Common myeloid progenitor, CD34-positive (primary cell): ENCODE measurements at regions not wholly inside any gene's neighbourhood (a gene's known extent, or its start where the extent isn't known, plus 50 kb on each side); places are given as distances from the start of the nearest gene placed in this dataset.
A peak's percentile ranks its signal among the peaks of the same experiment; 100 is the strongest.

Source experiments
- CTCF ChIA-PET: fragments of 350-600 bp; sonication (Branson Sonifier 250); formaldehyde crosslinking; loops from one replicate; lab custom pipeline; 2021; ENCODE audit warnings: antibody characterized with exemption; lab: Charles Lee
- POLR2A ChIA-PET: fragments of 350-600 bp; sonication (Branson Sonifier 250); formaldehyde crosslinking; loops from one replicate; lab custom pipeline; 2021; ENCODE audit warnings: antibody characterized with exemption; lab: Charles Lee
- DNase-seq, 3 donors: peaks; one replicate each; pipeline versions ENCODE4 v3.0.0 to v3.0.0-alpha.2; 2013
- H3K27ac ChIP-seq, 2 experiments: 1 replicate in 1 of 2; 2 replicates in 1 of 2; pipeline ENCODE4 v1.7.0; 2013; ENCODE audit warnings: inconsistent platforms in 2 of 2, low read length in 2 of 2, mild to moderate bottlenecking in 2 of 2, low read depth in 1 of 2, moderate library complexity in 1 of 2; ENCODE audit not compliant: severe bottlenecking in 2 of 2, insufficient read depth in 1 of 2, poor library complexity in 1 of 2
- H3K27me3 ChIP-seq, 5 experiments: replicated peaks in 2 of 5; 1 replicate in 3 of 5; 2 replicates in 2 of 5; pipeline versions ENCODE4 v1.6.1 to v1.7.0; 2013; ENCODE audit warnings: low read length in 4 of 5, mild to moderate bottlenecking in 2 of 5, moderate library complexity in 2 of 5, inconsistent platforms in 1 of 5; ENCODE audit not compliant: insufficient read depth in 5 of 5, control insufficient read depth in 4 of 5
- H3K36me3 ChIP-seq, 4 experiments: 1 replicate in 2 of 4; 2 replicates in 2 of 4; pipeline versions ENCODE4 v1.6.1 to v1.7.0; 2013; ENCODE audit warnings: low read length in 3 of 4, control low read depth in 1 of 4, mild to moderate bottlenecking in 1 of 4; ENCODE audit not compliant: control insufficient read depth in 4 of 4, insufficient read depth in 4 of 4
- H3K4me1 ChIP-seq, 4 experiments: 1 replicate in 3 of 4; 2 replicates in 1 of 4; pipeline versions ENCODE4 v1.6.1 to v1.7.1; 2013; ENCODE audit warnings: low read length in 3 of 4, mild to moderate bottlenecking in 3 of 4, control low read depth in 1 of 4, inconsistent platforms in 1 of 4, moderate library complexity in 1 of 4; ENCODE audit not compliant: control insufficient read depth in 4 of 4, insufficient read depth in 4 of 4; ENCODE audit errors: control extremely low read depth in 1 of 4
- H3K4me3 ChIP-seq, 7 experiments: 1 replicate in 4 of 7; 2 replicates in 3 of 7; pipeline versions ENCODE4 v1.5.1 to v1.7.0; 2013; ENCODE audit warnings: mild to moderate bottlenecking in 7 of 7, low read length in 6 of 7, moderate library complexity in 6 of 7, inconsistent platforms in 2 of 7, low read depth in 2 of 7, control low read depth in 1 of 7; ENCODE audit not compliant: insufficient read depth in 4 of 7, control insufficient read depth in 1 of 7; ENCODE audit errors: extremely low read depth in 1 of 7
- H3K9me3 ChIP-seq, 5 experiments: 1 replicate in 4 of 5; 2 replicates in 1 of 5; pipeline versions ENCODE4 v1.6.1 to v1.7.1; 2013; ENCODE audit warnings: low read length in 4 of 5, mild to moderate bottlenecking in 2 of 5, inconsistent platforms in 1 of 5, low read depth in 1 of 5, moderate library complexity in 1 of 5; ENCODE audit not compliant: control insufficient read depth in 4 of 5, insufficient read depth in 2 of 5; ENCODE audit errors: control extremely low read depth in 1 of 5
- WGBS: methylation state at CpG from one replicate; pipeline ENCODE4 v1.1.5; 2013; ENCODE audit not compliant: insufficient coverage; 5-methylcytosine and 5-hydroxymethylcytosine counted together

- WGBS: 82% methylated on average over 1 of the region's 1 CpG
- no peaks in the 10 kb centered on the region for H3K4me1 ChIP-seq
- no peak for DNase-seq
- POLR2A ChIA-PET: interaction anchor here (0.6 kb wide), 1 partner anchor 16 kb away, joined by 3 read pairs; no protein-coding TSS in a partner anchor
- peaks cover 0 to 6% (median 2%) of the 10 kb centered on the region in 5 experiments for H3K27me3 ChIP-seq
- no peak overlapping the region for H3K27ac ChIP-seq
- CTCF ChIA-PET: no interaction called here
- no peak overlapping the region for H3K4me3 ChIP-seq
- peaks cover 0 to 2% (median 0%) of the 10 kb centered on the region in 5 experiments for H3K9me3 ChIP-seq
- no peaks in the 10 kb centered on the region for H3K36me3 ChIP-seq
These were observed 400.7 kb downstream of the MN1 start for GRCh38 chr22:27400811-27401210.

DNA sequence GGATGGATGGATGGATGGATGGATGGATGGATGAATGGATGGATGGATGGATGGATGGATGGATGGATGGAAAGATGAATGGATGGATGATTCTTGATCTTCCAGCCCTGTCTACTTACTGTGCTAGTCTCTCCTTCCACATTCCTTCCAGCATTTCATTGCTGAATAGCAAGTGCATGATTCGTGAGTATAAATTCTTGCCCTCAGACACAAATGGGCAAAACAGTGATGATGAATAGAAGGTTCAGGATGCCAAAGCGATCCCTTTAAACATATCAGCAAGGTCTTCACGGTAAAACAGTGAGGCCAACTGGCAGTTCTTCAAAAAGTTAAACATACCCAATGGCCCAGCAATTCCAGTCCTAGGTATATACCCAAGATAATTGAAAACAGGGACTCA is 400.2 kb downstream of the MN1 start:
- no peak for DNase-seq
- Histone ChIP-seq H3K9me3 (peaks cover 0 to 2% (median 0%) of the 10 kb centered on the region in 5 experiments), H3K27me3 (peaks cover 0 to 6% (median 2%) of the 10 kb centered on the region in 5 experiments), H3K4me1 (no peaks in the 10 kb centered on the region), H3K4me3 (no peak overlapping the region), H3K27ac (no peak overlapping the region), H3K36me3 (no peaks in the 10 kb centered on the region)
- CTCF ChIA-PET: no interaction called here
- POLR2A ChIA-PET: interaction anchor here (0.6 kb wide), 1 partner anchor 16 kb away, joined by 3 read pairs; no protein-coding TSS in a partner anchor
- WGBS: 80% methylated on average over 1 of the region's 3 CpGs

DNA sequence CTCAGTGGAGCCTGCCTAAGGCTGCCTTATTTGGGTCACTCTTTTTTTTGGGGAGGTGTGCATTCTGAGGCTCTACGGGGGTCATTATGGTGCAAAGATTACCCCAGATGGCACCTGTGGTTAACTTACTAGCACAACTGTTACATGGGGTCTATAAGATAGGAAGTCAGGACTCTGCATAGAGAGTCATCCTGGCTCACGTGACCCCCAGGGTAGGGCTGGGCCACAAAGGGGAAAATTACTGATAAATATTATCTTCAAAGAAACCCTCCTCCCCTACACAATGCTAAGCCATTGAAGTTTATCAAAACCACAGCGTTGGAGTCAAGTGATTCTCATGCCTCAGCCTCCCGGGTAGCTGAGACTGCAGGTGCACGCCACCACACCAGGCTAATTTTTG is 397.1 kb downstream of the MN1 start:
- ChIA-PET CTCF (interaction anchor here (1.3 to 3.4 kb wide), 3 partner anchors 14 to 401 kb away, joined by 3 to 20 read pairs (median 5); no protein-coding TSS in a partner anchor), POLR2A (no interaction called here)
- peaks cover 0 to 2% (median 0%) of the 10 kb centered on the region in 5 experiments for H3K27me3 ChIP-seq
- no peaks in the 10 kb centered on the region for H3K36me3 ChIP-seq
- 100% methylated on average over 3 of the region's 5 CpGs for WGBS
- peaks cover 0 to 2% (median 0%) of the 10 kb centered on the region in 5 experiments for H3K9me3 ChIP-seq
- no peak overlapping the region for H3K27ac ChIP-seq
- DNase-seq: peak in 2 of 3 donors; percentile 23 to 45
- peaks cover 0 to 5% (median 1%) of the 10 kb centered on the region in 4 experiments for H3K4me1 ChIP-seq
- H3K4me3 ChIP-seq: no peak overlapping the region

GRCh38 chr22:27405672-27406388 is 395.7 kb downstream of the MN1 start:
- POLR2A ChIA-PET: no interaction called here
- no peaks in the 10 kb centered on the region for H3K9me3 ChIP-seq
- peaks cover 0 to 5% (median 1%) of the 10 kb centered on the region in 4 experiments for H3K4me1 ChIP-seq
- peak; percentile 45 to 63 (median 61) for DNase-seq
- H3K36me3 ChIP-seq: no peaks in the 10 kb centered on the region
- no peak overlapping the region for H3K4me3 ChIP-seq
- CTCF ChIA-PET: interaction anchor here (0.8 to 3.4 kb wide), 10 partner anchors 9 to 727 kb away, joined by 3 to 20 read pairs (median 4); no protein-coding TSS in a partner anchor
- H3K27me3 ChIP-seq: no peaks in the 10 kb centered on the region
- H3K27ac ChIP-seq: no peak overlapping the region
- 58% methylated on average over 8 of the region's 10 CpGs for WGBS

DNA sequence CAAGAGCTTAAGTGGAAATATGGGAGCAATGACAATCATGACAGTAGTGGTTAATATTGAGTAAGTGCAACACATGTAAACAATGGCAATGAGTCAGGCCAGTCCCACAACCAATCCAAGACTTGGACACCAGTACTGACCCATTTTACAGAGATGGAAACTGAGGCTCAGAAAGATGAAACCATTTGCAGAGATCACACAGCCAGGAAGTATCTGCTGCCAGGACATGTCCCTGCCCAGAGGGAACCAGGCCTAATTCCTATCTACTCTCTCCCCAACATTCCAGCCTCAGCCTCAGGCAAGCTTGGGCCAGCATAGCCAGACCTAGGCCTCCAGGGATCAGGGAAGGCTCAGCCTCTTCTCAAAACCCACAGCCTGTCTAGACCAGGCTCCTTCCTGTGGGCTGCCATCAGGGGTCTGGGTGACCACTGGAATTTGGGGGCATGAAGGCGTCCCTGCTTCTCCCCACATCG is 395.1 kb downstream of the MN1 start:
- Histone ChIP-seq H3K27me3 (no peaks in the 10 kb centered on the region), H3K4me3 (no peak overlapping the region), H3K36me3 (no peaks in the 10 kb centered on the region), H3K9me3 (no peaks in the 10 kb centered on the region), H3K4me1 (peaks cover 0 to 5% (median 1%) of the 10 kb centered on the region in 4 experiments), H3K27ac (no peak overlapping the region)
- DNase-seq: peak in 1 of 3 donors; percentile 19
- ChIA-PET CTCF (interaction anchor here (0.8 to 3.4 kb wide), 9 partner anchors 8 to 727 kb away, joined by 3 to 20 read pairs (median 3); no protein-coding TSS in a partner anchor), POLR2A (no interaction called here)
- WGBS: no CpG with 5 or more reads among the region's 2 CpGs

GRCh38 chr22:27407369-27407985 is 394.1 kb downstream of the MN1 start:
- Histone ChIP-seq H3K27me3 (no peaks in the 10 kb centered on the region), H3K36me3 (no peaks in the 10 kb centered on the region), H3K4me1 (peaks cover 0 to 5% (median 1%) of the 10 kb centered on the region in 4 experiments), H3K27ac (no peak overlapping the region), H3K9me3 (no peaks in the 10 kb centered on the region), H3K4me3 (no peak overlapping the region)
- POLR2A ChIA-PET: no interaction called here
- WGBS: 81% methylated on average over 9 of the region's 14 CpGs
- CTCF ChIA-PET: interaction anchor here (0.7 to 1.5 kb wide), 2 partner anchors 358 to 399 kb away, joined by 3 read pairs; no protein-coding TSS in a partner anchor
- no peak for DNase-seq
